ENCODE measurements at regions not wholly inside any gene's neighbourhood (a gene's known extent, or its start where the extent isn't known, plus 50 kb on each side); places are given as distances from the start of the nearest gene placed in this dataset.

DNA sequence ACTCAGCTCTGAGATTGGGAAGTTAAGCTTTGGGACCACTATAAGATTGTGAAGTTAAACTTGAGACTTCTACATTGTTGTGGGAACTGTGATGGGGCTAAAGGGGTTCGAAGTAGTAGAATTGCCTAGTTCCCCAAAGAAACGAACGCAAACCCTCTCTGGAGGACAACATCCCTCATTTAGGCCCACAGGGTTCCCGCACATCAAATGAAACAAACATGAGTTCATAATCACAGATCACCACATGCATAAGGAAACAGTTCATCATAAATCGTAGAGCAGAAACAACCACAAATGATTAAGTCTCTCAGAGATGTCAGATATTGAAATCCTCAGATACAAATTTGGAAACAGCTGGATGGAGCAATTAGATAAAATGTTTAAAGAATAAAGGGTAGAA, 55.9 kb upstream of the HPCAL1 start:
- POLR2A ChIA-PET = no interaction called here
- CTCF ChIA-PET = interaction anchor here (1.7 kb wide), 1 partner anchor 162 kb away, joined by 4 read pairs; no protein-coding TSS in a partner anchor
- no TSS peak for BruUV-seq (replicated peaks)
- Histone ChIP-seq H3K9me2 (ENCODE audit: insufficient read depth) (no peaks in the 10 kb centered on the region), H3K27ac (ENCODE audit: low read depth, low read length) (no peak overlapping the region), H3K27me3 (ENCODE audit: insufficient read depth, low read length) (no peaks in the 10 kb centered on the region), H3K36me3 (ENCODE audit: control insufficient read depth in 1 of 2, insufficient read depth in 2 of 2, low read length in 2 of 2) (no peaks in the 10 kb centered on the region), H3K9ac (ENCODE audit: low read length) (no peak overlapping the region), H3K79me2 (ENCODE audit: insufficient read depth, low read length) (no peaks in the 10 kb centered on the region), H3K4me2 (ENCODE audit: low read length) (no peak overlapping the region), H3K4me1 (ENCODE audit: control insufficient read depth in 1 of 2, insufficient read depth in 2 of 2, low read length in 2 of 2) (no peaks in the 10 kb centered on the region), H3K9me3 (ENCODE audit: control insufficient read depth in 1 of 2, insufficient read depth in 1 of 2, low read depth in 1 of 2, low read length in 2 of 2) (peaks cover 6 to 10% of the 10 kb centered on the region in 2 experiments; a peak in 2 of 4 replicates), H4K20me1 (ENCODE audit: insufficient read depth) (no peaks in the 10 kb centered on the region), H2AFZ (ENCODE audit: low read depth, low read length, poor library complexity, severe bottlenecking) (no peak overlapping the region), H3K4me3 (replicated peaks in 1 of 2; ENCODE audit: low read depth in 1 of 2, low read length in 2 of 2) (no peak overlapping the region)
- DNase-seq (ENCODE audit: low read depth, low spot score) (no peak), ATAC-seq (no peak)
- TF ChIP-seq EZH2phosphoT487 (IDR thresholded peaks at IDR 0.05; ENCODE audit: borderline replicate concordance) (no peak), RAD21 (IDR thresholded peaks at IDR 0.05; ENCODE audit: low read depth) (no peak), CEBPB (IDR thresholded peaks at IDR 0.05; ENCODE audit: low read depth) (no peak)
- intact Hi-C loops (cut with micrococcal nuclease) = no loop called here
- RAD21 ChIA-PET (ENCODE audit: low non-redundant PET in 1 of 2, low total read pairs in 2 of 2, uncharacterized antibody in 2 of 2, unreplicated experiment in 2 of 2) = no interaction called here

DNA sequence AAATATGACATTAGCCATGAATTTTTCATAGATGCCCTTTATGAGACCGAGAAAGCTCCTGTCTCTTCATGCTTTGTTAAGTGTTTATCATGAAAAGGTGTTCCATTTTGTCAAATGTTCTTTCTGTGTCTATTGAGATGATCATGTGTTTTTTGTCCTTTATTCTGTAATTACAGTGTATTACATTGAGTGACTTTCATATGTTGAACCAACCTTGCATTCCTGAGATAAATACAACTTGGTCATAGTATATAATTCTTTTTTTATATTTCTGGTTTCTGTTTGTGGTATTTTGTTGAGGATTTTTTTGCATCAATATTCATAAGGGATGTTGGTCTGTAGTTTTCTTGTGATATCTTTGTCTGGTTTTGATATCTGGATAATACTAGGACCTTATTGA, 52.9 kb upstream of the HPCAL1 start:
- intact Hi-C loops (cut with micrococcal nuclease) = no loop called here

More for the DNA sequence above, 52.9 kb upstream of the HPCAL1 start:
- H4K20me1 ChIP-seq (ENCODE audit: insufficient read depth) = no peaks in the 10 kb centered on the region
- no peak overlapping the region for H2AFZ ChIP-seq (ENCODE audit: low read depth, low read length, poor library complexity, severe bottlenecking)
- ChIA-PET CTCF (no interaction called here), POLR2A (no interaction called here), RAD21 (ENCODE audit: low non-redundant PET in 1 of 2, low total read pairs in 2 of 2, uncharacterized antibody in 2 of 2, unreplicated experiment in 2 of 2) (no interaction called here)
- no peaks in the 10 kb centered on the region for H3K79me2 ChIP-seq (ENCODE audit: insufficient read depth, low read length)
- no peak overlapping the region for H3K9ac ChIP-seq (ENCODE audit: low read length)
- H3K4me3 ChIP-seq (replicated peaks in 1 of 2; ENCODE audit: low read depth in 1 of 2, low read length in 2 of 2) = no peak overlapping the region
- H3K4me1 ChIP-seq (ENCODE audit: control insufficient read depth in 1 of 2, insufficient read depth in 2 of 2, low read length in 2 of 2) = peaks cover 5 to 16% of the 10 kb centered on the region in 2 experiments; a peak in 3 of 4 replicates
- peaks cover 6 to 10% of the 10 kb centered on the region in 2 experiments; a peak in 2 of 4 replicates for H3K9me3 ChIP-seq (ENCODE audit: control insufficient read depth in 1 of 2, insufficient read depth in 1 of 2, low read depth in 1 of 2, low read length in 2 of 2)
- no peaks in the 10 kb centered on the region for H3K9me2 ChIP-seq (ENCODE audit: insufficient read depth)
- H3K4me2 ChIP-seq (ENCODE audit: low read length) = no peak overlapping the region
- no peak for TF ChIP-seq CBX3 (IDR thresholded peaks at IDR 0.05; ENCODE audit: low read depth)
- no peak for TF ChIP-seq SP1 (IDR thresholded peaks at IDR 0.05; ENCODE audit: low read depth)
- TF ChIP-seq ELF1 (IDR thresholded peaks at IDR 0.05; ENCODE audit: borderline replicate concordance, low read depth) = no peak
- TF ChIP-seq, protein P1, sequence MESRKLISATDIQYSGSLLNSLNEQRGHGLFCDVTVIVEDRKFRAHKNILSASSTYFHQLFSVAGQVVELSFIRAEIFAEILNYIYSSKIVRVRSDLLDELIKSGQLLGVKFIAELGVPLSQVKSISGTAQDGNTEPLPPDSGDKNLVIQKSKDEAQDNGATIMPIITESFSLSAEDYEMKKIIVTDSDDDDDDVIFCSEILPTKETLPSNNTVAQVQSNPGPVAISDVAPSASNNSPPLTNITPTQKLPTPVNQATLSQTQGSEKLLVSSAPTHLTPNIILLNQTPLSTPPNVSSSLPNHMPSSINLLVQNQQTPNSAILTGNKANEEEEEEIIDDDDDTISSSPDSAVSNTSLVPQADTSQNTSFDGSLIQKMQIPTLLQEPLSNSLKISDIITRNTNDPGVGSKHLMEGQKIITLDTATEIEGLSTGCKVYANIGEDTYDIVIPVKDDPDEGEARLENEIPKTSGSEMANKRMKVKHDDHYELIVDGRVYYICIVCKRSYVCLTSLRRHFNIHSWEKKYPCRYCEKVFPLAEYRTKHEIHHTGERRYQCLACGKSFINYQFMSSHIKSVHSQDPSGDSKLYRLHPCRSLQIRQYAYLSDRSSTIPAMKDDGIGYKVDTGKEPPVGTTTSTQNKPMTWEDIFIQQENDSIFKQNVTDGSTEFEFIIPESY (IDR thresholded peaks at IDR 0.05; ENCODE audit: extremely low read depth, insufficient replicate concordance, low read length) = no peak
- TF ChIP-seq ZNF274 (IDR thresholded peaks at IDR 0.05; ENCODE audit: low read depth, low read length) = no peak
- TF ChIP-seq, protein P2, sequence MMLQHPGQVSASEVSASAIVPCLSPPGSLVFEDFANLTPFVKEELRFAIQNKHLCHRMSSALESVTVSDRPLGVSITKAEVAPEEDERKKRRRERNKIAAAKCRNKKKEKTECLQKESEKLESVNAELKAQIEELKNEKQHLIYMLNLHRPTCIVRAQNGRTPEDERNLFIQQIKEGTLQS (IDR thresholded peaks at IDR 0.05) = no peak
- TF ChIP-seq, protein P3, sequence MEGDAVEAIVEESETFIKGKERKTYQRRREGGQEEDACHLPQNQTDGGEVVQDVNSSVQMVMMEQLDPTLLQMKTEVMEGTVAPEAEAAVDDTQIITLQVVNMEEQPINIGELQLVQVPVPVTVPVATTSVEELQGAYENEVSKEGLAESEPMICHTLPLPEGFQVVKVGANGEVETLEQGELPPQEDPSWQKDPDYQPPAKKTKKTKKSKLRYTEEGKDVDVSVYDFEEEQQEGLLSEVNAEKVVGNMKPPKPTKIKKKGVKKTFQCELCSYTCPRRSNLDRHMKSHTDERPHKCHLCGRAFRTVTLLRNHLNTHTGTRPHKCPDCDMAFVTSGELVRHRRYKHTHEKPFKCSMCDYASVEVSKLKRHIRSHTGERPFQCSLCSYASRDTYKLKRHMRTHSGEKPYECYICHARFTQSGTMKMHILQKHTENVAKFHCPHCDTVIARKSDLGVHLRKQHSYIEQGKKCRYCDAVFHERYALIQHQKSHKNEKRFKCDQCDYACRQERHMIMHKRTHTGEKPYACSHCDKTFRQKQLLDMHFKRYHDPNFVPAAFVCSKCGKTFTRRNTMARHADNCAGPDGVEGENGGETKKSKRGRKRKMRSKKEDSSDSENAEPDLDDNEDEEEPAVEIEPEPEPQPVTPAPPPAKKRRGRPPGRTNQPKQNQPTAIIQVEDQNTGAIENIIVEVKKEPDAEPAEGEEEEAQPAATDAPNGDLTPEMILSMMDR (IDR thresholded peaks at IDR 0.05 in 2 of 3, conservative IDR thresholded peaks at IDR 0.05 in 1 of 3; ENCODE audit: borderline replicate concordance in 1 of 3, insufficient read depth in 1 of 3, low read depth in 2 of 3, low read length in 2 of 3) = no peak
- no peak for TF ChIP-seq TCF7L2 (IDR thresholded peaks at IDR 0.05; ENCODE audit: borderline replicate concordance, extremely low read depth, insufficient read depth, insufficient read length)
- TF ChIP-seq POLR2AphosphoS5 (IDR thresholded peaks at IDR 0.05; ENCODE audit: low read depth, low read length) = no peak
- TF ChIP-seq FOSL1 (IDR thresholded peaks at IDR 0.05; ENCODE audit: low read depth) = no peak
- no peak for TF ChIP-seq SRF (IDR thresholded peaks at IDR 0.05; ENCODE audit: low read depth)
- TF ChIP-seq POLR2A (IDR thresholded peaks at IDR 0.05; ENCODE audit: borderline replicate concordance, extremely low read depth, insufficient read depth, insufficient read length) = no peak
- TF ChIP-seq SIN3A (IDR thresholded peaks at IDR 0.05; ENCODE audit: low read depth) = no peak
- TF ChIP-seq, protein P4, sequence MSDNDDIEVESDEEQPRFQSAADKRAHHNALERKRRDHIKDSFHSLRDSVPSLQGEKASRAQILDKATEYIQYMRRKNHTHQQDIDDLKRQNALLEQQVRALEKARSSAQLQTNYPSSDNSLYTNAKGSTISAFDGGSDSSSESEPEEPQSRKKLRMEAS (IDR thresholded peaks at IDR 0.05) = no peak
- no peak for TF ChIP-seq EZH2 (IDR thresholded peaks at IDR 0.05)
- no peak for TF ChIP-seq EGR1 (IDR thresholded peaks at IDR 0.05; ENCODE audit: low read depth)
- no peak for TF ChIP-seq ZFX (IDR thresholded peaks at IDR 0.05)
- no peak for TF ChIP-seq RAD21 (IDR thresholded peaks at IDR 0.05; ENCODE audit: low read depth)
- DNase-seq (ENCODE audit: low read depth, low spot score) (no peak), ATAC-seq (no peak)
- H3K27me3 ChIP-seq (ENCODE audit: insufficient read depth, low read length) = no peaks in the 10 kb centered on the region
- H3K36me3 ChIP-seq (ENCODE audit: control insufficient read depth in 1 of 2, insufficient read depth in 2 of 2, low read length in 2 of 2) = no peaks in the 10 kb centered on the region
- no TSS peak for BruUV-seq (replicated peaks)
- no peak overlapping the region for H3K27ac ChIP-seq (ENCODE audit: low read depth, low read length)
